ES-I3 (cell line): ENCODE measurements at regions not wholly inside any gene's neighbourhood (a gene's known extent, or its start where the extent isn't known, plus 50 kb on each side); places are given as distances from the start of the nearest gene placed in this dataset.

Experiments
- H3K36me3 ChIP-seq: 2 replicates; pipeline ENCODE4 v1.6.1; 2013; ENCODE audit warnings: mild to moderate bottlenecking, low read length, control low read depth, moderate library complexity; ENCODE audit not compliant: insufficient read depth
- H3K4me1 ChIP-seq: 2 replicates; pipeline ENCODE4 v1.6.1; 2013; ENCODE audit warnings: mild to moderate bottlenecking, control low read depth, low read length; ENCODE audit not compliant: insufficient read depth
- H3K9ac ChIP-seq: 2 replicates; pipeline ENCODE4 v1.6.1; 2013; ENCODE audit warnings: low read depth, mild to moderate bottlenecking, low read length, moderate library complexity
- H3K9me3 ChIP-seq: 2 replicates; pipeline ENCODE4 v1.6.1; 2013; ENCODE audit warnings: mild to moderate bottlenecking, low read length, moderate library complexity; ENCODE audit not compliant: control insufficient read depth, insufficient read depth

DNA sequence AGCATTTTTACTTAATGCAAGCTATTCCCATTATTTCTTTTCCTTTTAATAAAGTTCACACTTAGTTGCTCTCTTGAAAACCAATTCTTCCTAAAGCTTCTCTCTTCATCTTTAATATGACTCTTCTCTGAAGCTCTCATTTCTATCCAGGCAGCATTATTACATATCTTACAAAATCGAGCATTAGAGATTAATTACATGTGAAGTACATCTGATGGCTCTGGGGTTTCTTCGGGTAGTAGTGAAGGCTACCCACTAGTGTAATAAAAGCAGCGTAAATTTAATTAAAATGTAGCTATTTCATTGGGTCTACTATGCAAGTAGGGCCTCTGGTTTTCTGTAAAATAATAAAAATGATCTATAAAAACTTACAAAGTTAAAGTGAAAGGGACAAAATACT, 513.6 kb upstream of the DPH6 start:
- Histone ChIP-seq H3K36me3 (no peaks in the 10 kb centered on the region), H3K9me3 (no peaks in the 10 kb centered on the region), H3K9ac (no peak overlapping the region), H3K4me1 (no peaks in the 10 kb centered on the region)

DNA sequence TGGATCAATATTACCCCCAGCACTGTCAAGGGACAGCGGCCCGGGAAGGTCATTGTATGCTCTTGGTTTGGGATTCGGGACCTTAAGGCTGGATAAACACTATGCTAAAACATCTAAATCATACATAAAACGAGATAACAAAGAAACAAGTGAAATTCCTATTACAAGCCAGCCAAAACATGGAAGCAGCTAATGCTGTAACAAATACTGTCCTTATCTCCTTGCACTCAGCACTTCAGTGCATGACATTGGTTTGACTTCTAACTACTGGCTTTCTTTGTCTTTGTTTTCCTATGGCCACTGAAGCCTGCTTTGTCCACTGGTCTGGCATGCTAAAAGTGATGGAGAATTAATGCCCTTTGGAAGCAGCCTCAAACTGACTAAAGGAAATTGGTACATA, 516.4 kb upstream of the DPH6 start:
- H3K36me3 ChIP-seq: no peaks in the 10 kb centered on the region
- peaks cover 6% of the 10 kb centered on the region for H3K9me3 ChIP-seq
- no peaks in the 10 kb centered on the region for H3K4me1 ChIP-seq
- H3K9ac ChIP-seq: no peak overlapping the region

DNA sequence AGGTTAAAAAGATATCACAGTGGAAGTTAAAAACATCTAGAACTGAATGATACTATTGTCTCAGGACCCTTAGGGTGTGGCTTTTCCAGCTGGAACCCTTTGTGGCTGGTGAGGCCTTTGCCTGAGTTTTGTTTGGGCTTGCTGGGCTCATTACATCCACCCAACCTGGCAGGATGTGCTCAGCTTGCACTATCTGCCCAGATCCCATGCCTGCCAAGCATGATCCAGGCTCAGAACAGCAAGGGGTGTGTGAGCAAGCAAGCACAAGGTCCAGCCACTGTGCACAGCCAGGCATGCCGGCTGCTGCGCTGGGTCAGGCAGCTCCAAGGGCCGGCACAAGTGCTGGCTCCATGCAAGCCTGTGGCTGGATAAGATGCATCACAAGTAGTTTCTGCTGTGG, 512.7 kb upstream of the CDIN1 start:
- 0 out of 2 replicates have a peak, but pooled peaks cover 3% of the 10 kb centered on the region for H3K4me1 ChIP-seq
- H3K9me3 ChIP-seq: peaks cover 6% of the 10 kb centered on the region
- H3K9ac ChIP-seq: no peak overlapping the region
- no peaks in the 10 kb centered on the region for H3K36me3 ChIP-seq

DNA sequence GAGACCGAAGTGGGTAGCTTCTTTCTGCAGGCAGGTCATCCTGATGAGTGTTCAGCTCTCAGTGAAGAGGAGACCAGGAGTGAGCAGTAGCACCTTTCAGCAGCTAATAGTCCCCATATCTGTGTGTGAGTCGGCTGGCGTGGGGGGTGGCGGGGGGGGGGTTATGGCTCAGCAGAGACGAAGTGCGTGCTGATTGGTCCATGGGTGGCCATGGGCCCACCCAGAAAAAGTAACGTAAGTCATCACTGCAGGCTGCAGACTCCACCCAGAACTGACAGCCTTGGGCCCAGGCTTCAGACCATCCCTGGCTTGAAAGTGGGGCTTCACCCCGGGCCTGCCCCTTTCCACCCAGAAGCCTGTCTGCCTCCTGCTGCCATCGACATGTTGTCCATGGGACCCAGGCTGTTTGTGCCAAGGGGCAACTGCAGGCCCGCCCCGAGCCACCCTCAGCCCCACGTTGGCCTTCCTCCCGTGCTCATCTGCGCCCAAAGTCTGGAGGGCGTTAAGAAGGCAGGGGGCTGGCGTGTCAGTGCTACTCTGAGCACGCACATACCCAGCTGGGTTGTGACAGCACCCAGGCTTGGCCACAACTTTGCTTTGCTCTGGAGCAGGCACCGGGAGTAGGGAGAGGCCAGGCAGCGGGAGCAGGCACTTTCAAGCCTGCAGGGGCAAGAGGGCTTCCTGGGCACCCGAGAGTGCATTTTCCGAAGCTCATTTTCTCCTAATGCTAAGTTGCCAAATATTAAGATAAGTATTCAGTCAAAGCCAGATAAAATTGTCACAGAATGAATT, 511.7 kb upstream of the CDIN1 start:
- peaks cover 10% of the 10 kb centered on the region; the same call in 1 of the 2 replicates for H3K4me1 ChIP-seq
- H3K9ac ChIP-seq: no peak overlapping the region
- peaks cover 6% of the 10 kb centered on the region for H3K9me3 ChIP-seq
- no peaks in the 10 kb centered on the region for H3K36me3 ChIP-seq

DNA sequence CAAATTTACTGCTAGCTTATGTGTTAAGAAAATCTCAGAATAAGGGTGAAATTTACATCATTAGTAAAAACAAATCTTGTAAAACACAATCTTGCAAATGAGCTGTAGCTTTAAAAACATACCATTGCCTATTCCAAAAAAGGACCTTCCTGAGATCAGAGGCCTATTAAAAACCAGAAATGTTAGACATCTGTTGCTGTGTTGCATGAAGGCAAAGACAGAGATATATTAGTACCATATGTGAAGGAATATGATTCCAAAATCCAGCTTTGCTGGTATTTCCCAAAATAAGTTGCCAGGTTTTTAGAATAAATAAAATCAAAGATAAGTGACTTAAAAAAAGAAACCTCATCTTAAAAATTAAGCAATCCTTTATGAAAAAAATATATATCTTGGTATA, 504.1 kb upstream of the CDIN1 start:
- Histone ChIP-seq H3K9ac (no peak overlapping the region), H3K9me3 (no peaks in the 10 kb centered on the region), H3K4me1 (peaks cover 10% of the 10 kb centered on the region; the same call in 1 of the 2 replicates), H3K36me3 (no peaks in the 10 kb centered on the region)

DNA sequence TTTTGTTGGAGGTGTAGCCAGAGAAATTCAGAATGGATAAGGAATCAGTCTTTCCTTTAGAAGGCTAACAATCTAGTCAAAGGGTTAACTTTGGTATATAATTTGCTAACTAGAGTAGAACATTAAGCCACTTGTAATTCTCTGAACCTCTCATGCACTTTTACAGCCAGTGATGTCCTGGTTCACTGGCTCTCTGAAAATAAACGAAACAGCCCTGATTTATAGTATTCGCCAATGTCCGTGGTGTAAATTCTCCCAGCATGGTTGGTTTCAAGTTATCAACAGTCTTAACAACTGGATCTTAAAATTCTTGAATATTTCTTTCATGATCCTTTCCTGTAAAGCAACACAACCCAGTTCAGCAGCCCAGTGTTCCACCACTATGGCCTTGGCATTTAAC, 500.4 kb upstream of the CDIN1 start:
- Histone ChIP-seq H3K9ac (no peak overlapping the region), H3K4me1 (no peaks in the 10 kb centered on the region), H3K9me3 (no peaks in the 10 kb centered on the region; the same call in 1 of the 2 replicates), H3K36me3 (no peaks in the 10 kb centered on the region)

DNA sequence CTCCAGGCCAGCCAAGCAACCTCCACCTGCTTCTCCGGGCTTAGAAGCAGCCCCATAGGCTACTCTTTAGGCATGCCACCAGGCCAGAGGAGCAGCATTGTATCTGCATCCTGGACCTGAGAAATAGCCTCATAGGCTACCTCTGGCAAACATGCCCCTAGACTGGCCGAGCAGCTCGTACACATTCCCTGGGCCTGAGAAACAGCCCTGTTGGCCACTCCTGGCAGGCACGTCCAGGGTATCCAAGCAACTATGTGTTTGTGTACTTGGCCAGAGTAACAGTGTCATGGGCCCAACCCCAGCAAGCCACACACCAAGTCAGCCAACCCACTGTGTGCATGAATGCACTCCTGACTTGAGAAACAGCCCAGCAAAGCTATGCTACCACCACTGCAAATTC, 498.7 kb upstream of the CDIN1 start:
- no peaks in the 10 kb centered on the region; the same call in 1 of the 2 replicates for H3K9me3 ChIP-seq
- H3K9ac ChIP-seq: no peak overlapping the region
- no peaks in the 10 kb centered on the region for H3K36me3 ChIP-seq
- no peaks in the 10 kb centered on the region for H3K4me1 ChIP-seq

DNA sequence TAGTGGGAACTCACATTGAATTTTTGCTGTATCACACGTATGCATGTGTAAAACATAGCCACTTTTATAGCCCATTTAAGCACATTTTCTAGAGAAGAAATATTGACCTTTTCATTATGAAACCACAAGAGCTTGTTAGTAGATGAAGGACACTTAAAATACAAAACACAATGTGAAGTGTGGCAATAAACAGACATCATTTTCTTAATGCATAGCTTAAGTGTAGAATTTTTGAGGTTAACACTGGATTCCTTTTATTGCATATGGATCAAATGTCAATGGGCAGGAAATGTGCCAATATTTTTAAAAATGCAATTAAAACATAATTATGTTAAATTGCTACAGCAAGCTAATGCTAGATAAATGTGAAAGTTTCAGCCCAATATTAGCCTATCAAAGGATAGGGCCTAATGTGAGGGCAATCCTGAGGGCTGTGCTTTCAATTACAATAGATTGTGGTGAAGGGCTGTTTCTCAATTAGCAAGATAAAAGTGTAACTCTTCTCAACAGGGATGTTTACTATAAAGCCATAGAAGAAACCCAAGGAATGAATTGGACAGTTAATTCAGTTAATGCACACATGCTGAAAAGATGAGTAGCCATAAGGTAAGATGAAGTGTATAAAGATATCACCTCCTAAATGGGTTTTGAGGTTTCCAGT, 489.0 kb upstream of the CDIN1 start:
- Histone ChIP-seq H3K36me3 (no peaks in the 10 kb centered on the region), H3K9me3 (peaks cover 5% of the 10 kb centered on the region), H3K4me1 (peaks cover 18% of the 10 kb centered on the region), H3K9ac (no peak overlapping the region)

DNA sequence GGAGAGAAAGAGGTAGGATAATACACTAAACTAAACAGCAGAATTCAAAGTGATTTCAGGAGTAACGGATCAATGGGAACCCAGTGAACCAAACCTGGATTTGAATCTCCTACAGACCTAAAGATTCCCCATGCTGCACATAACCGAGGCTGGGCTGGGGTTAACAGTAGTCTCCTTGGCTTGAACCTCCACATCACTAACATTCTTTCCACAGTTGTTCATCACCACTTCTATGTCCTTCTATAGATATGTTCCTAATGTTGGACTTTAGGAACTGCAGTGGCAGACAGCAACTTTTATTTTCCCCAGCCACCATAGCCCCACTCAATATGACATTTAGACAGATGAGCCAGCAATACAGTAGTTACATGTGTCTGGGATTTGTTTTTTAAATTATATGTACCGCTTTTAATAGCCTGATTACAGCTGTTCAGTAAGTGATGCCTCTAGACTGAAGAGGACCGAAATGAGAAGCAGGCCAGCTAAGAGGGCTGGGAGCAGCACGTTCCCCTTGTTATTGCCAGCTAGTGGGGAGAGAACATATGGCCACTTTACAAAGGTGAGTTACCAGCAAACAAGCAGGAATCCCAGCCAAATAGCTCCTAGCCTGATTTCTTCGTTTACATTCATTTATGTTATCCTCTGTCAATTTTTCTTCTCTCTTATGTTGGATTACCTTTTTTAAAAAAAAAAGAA, 472.6 kb upstream of the CDIN1 start:
- Histone ChIP-seq H3K9ac (no peak overlapping the region), H3K9me3 (no peaks in the 10 kb centered on the region), H3K36me3 (no peaks in the 10 kb centered on the region), H3K4me1 (no peaks in the 10 kb centered on the region)

DNA sequence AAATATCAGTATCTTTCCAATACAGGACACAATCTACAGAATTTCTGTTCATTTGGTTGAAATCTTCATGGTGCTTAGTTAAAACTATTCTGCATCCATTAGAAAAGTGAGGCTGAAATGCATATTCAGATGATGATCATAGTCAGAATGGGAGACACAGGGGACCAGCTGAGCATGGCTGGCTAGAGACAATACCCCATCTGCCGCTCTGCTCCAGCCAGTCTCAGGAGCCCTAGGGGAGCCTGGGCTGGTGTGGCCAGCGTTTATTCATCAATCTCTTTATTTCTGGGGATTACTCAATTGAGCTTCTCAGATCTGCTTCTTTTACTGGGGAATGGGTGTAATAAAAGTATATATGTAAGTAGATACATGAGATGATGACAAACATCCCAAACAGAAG, 470.9 kb upstream of the CDIN1 start:
- Histone ChIP-seq H3K9ac (no peak overlapping the region), H3K36me3 (no peaks in the 10 kb centered on the region), H3K4me1 (no peaks in the 10 kb centered on the region), H3K9me3 (no peaks in the 10 kb centered on the region)

DNA sequence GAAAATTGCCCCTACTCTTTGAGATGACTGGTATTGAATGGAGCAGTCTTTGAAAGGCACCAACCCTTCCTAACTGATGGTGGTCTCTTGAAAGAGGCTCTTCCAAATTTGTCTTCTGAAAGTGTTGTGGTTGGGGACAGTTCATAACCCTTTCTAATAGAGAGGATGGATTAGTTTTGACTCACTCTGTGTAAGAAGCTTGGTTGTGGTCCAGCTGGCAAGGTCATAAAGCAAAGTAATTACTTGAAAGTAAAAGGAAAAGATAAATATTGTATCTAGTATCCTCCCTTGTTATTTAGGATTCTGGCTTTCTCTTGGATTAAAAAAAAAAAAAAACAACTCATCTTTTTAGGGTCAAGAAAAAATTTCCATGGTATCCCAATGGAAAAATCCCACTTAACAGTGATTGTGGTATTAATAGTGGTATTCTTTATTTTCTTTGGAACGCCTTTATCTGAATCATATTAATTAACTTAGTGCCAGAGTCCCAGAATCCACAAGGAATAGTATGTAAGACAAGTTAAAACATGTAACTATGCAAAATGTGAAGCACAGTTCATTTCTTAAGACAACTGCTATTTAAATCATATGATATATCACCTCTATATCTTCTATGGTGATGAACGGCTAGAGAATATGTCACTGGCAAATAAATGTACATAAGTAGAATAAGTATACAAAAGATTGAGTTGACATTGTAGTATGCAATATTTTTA, 469.3 kb upstream of the CDIN1 start:
- no peak overlapping the region for H3K9ac ChIP-seq
- H3K4me1 ChIP-seq: no peaks in the 10 kb centered on the region
- H3K36me3 ChIP-seq: no peaks in the 10 kb centered on the region
- H3K9me3 ChIP-seq: no peaks in the 10 kb centered on the region

DNA sequence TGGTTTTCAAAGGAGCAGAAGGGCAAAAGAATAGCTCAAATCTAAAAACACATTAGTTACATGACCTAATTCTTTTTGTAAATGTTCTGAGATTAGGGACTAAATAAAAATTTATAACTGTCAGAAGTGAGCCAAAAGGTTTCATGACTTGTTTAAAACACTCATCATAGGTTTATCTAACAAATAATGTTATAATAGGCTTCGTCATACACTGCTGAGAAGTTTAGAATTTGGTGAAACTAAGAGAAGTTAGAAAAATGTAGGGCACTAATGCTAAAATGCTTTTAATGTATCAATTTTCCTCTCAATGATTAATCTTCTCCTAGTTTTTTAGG, 468.8 kb upstream of the CDIN1 start:
- H3K9me3 ChIP-seq: no peaks in the 10 kb centered on the region
- H3K4me1 ChIP-seq: no peaks in the 10 kb centered on the region
- H3K9ac ChIP-seq: no peak overlapping the region
- no peaks in the 10 kb centered on the region for H3K36me3 ChIP-seq

DNA sequence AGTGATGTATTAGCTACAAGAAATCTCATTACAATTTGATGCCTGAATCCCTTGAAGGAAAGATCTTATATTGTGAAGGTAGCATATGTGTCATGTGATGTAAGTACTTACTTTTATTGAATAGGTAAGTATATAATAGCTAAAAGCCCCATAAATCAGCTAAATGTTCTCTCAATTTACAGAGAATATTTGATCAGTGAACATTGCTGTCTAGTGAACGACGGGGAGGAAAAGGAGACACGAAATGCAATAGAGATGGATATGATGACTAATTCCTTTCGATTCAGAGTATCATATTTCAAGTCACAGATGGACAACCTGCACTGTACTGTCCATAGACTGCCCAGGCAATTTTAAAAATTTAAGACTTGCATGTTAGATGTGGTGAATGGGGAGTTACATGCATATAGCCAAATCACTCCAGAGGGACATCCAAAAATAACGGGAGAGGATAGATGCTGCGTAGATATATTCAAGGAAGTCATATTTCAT, 462.1 kb upstream of the CDIN1 start:
- no peaks in the 10 kb centered on the region for H3K36me3 ChIP-seq
- no peaks in the 10 kb centered on the region; the same call in 1 of the 2 replicates for H3K4me1 ChIP-seq
- H3K9ac ChIP-seq: no peak overlapping the region
- no peaks in the 10 kb centered on the region; the same call in 1 of the 2 replicates for H3K9me3 ChIP-seq

DNA sequence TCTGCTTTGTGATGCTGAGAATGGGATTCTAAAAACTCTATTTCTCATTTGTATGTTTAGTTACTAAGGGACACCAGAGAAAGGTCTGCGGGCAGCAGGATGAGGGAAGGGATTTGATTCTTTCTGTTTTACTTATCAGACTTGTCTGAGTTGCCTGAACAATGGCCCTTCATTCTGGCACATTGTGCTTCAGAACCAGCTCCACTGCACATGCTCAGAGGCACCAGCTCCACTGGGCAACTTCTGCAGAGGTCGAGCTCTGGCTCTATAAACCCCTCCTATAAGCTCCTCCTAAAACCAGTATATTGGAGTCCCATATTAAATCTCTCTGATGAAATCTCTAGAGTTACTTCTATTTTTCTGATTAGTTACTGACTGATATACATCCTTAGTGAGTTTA, 453.2 kb upstream of the CDIN1 start:
- H3K4me1 ChIP-seq: no peaks in the 10 kb centered on the region
- H3K9me3 ChIP-seq: no peaks in the 10 kb centered on the region
- no peaks in the 10 kb centered on the region for H3K36me3 ChIP-seq
- no peak overlapping the region for H3K9ac ChIP-seq
